Stimulated activated naive B cell treated with anti-CD40 and anti-IgM and Interleukin-4, amounts not matched to agents 10 μg/mL and 1 μg/mL and 100 μg/mL, for 72 hours (primary cell): ENCODE measurements at regions not wholly inside any gene's neighbourhood (a gene's known extent, or its start where the extent isn't known, plus 50 kb on each side); places are given as distances from the start of the nearest gene placed in this dataset.
A peak's percentile ranks its signal among the peaks of the same experiment; 100 is the strongest.

Experiments
- ATAC-seq, 2 donors: fragments of 150-1000 bp; cut with Tn5 transposase; replicated peaks; 2 replicates each; pipeline ENCODE4 v1.10.0; 2021; ENCODE audit warnings: moderate library complexity in 1 of 2
- DNase-seq: peaks from one replicate; pipeline ENCODE4 v3.0.0; 2021
- H3K27ac Mint-ChIP-seq: one replicate; pipeline ENCODE4 v1.8.0; 2022; ENCODE audit warnings: mild to moderate bottlenecking, mixed read lengths
- H3K27me3 Mint-ChIP-seq, 2 donors: one replicate each; pipeline ENCODE4 v1.8.0; 2022; ENCODE audit warnings: mixed read lengths in 2 of 2
- H3K36me3 Mint-ChIP-seq, 2 donors: one replicate each; pipeline ENCODE4 v1.8.0; 2022; ENCODE audit warnings: mixed read lengths in 2 of 2, mild to moderate bottlenecking in 1 of 2
- H3K4me1 Mint-ChIP-seq, 2 donors: one replicate each; pipeline ENCODE4 v1.8.0; 2022; ENCODE audit warnings: mixed read lengths in 2 of 2, mild to moderate bottlenecking in 1 of 2
- H3K4me3 Mint-ChIP-seq, 2 donors: one replicate each; pipeline ENCODE4 v1.8.0; 2022; ENCODE audit warnings: mild to moderate bottlenecking in 2 of 2, mixed read lengths in 2 of 2, moderate library complexity in 1 of 2
- H3K9me3 Mint-ChIP-seq, 2 donors: one replicate each; pipeline ENCODE4 v1.8.0; 2022; ENCODE audit warnings: mixed read lengths in 2 of 2, mild to moderate bottlenecking in 1 of 2

DNA sequence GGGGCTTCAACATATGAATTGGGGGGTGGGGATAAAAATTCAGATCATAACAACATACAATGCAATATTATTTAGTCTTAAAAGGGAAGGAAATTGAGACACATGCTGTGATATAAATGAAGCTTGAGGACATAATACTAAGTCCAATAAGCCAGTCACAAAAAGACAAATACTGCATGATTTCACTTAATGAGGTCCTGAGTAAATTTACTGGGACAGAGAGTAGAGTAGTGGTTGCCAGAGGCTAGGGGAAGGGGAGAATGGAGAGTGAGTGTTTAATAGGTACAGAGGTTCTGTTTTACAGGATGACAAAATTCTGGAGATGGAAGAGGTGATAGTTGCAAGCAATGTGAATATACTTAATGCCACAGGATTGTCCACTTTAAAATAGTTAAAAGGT, 89.2 kb upstream of the RAPGEF2 start:
- H3K9me3 Mint-ChIP-seq, result no peaks in the 10 kb centered on the region
- H3K36me3 Mint-ChIP-seq, result no peaks in the 10 kb centered on the region
- H3K27ac Mint-ChIP-seq, result no peak overlapping the region
- no peak for DNase-seq
- H3K27me3 Mint-ChIP-seq, result peaks cover 5 to 12% of the 10 kb centered on the region in 2 donors
- no peak overlapping the region for H3K4me3 Mint-ChIP-seq
- peaks cover 19 to 24% of the 10 kb centered on the region in 2 donors for H3K4me1 Mint-ChIP-seq
- ATAC-seq, result no peak

DNA sequence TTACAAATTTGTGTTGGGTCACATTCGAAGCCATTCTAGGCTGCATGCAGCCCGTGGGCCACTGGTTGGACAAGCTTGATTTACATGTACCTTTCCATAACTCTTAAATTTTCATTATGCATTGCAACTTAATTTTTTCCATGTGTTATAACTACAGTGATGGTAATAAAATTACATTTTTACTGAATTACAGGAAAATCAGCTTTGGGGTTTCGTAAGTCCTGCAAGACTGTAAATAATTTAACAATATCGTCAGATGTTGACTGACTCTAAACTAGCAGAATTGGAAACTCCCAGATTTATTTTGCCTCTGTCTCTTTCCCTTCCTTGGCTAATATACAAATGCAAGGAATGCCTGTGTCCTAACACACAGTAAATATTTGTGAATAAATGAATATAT, 88.0 kb upstream of the RAPGEF2 start:
- ATAC-seq (no peak), DNase-seq (no peak)
- H3K9me3 Mint-ChIP-seq, result no peaks in the 10 kb centered on the region
- H3K36me3 Mint-ChIP-seq, result no peaks in the 10 kb centered on the region
- H3K27ac Mint-ChIP-seq, result no peak overlapping the region
- peaks cover 19 to 24% of the 10 kb centered on the region in 2 donors for H3K4me1 Mint-ChIP-seq
- peaks cover 11 to 21% of the 10 kb centered on the region in 2 donors for H3K27me3 Mint-ChIP-seq
- no peak overlapping the region for H3K4me3 Mint-ChIP-seq

DNA sequence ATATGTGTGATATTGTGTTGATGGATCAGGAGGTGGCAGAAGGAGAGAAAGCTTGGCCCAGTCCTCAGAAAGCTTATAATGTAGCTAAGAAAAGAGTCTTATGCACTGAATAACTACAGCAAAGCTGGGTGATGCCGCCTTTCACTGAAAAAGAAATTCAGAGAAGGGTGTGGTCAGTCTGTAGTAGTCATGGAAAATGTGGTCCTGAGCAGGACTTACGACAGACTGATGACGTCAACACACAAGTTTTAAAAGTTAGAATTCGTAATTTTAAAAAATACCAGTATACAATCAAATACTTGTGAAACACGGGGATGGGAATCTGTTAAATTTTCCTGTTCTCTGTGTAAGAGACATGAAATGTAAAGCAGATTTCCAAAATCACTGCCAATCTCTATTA, 87.0 kb upstream of the RAPGEF2 start:
- H3K4me1 Mint-ChIP-seq, result peaks cover 19 to 24% of the 10 kb centered on the region in 2 donors
- no peak for DNase-seq
- no peak overlapping the region for H3K4me3 Mint-ChIP-seq

DNA sequence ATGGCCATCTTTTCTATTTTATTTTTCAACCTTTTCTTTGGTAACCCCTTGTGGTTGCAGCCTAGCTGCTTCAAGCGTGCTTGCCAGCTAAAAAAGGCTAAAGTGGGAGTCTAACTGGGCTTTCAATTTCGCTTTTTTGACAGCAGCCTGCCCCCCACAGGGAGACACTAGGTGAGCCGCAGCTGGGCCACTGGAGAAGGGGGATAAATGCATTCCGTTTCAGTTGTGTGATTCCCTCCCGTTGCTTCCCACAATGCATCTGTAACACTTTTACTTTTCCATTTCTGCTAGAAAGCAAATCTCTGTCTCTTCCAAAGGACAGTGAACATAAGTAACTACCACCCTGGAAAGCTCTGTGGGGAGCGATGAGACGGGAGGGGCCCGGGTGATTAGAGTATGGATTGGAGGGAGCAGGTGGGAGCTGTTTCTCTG, 86.3 kb upstream of the RAPGEF2 start:
- H3K9me3 Mint-ChIP-seq, result no peaks in the 10 kb centered on the region

More for the DNA sequence above, 87.0 kb upstream of the RAPGEF2 start:
- Mint-ChIP-seq H3K27me3 (peaks cover 17 to 21% of the 10 kb centered on the region in 2 donors), H3K27ac (no peak overlapping the region), H3K9me3 (no peaks in the 10 kb centered on the region), H3K36me3 (no peaks in the 10 kb centered on the region)
- ATAC-seq, result no peak

DNA sequence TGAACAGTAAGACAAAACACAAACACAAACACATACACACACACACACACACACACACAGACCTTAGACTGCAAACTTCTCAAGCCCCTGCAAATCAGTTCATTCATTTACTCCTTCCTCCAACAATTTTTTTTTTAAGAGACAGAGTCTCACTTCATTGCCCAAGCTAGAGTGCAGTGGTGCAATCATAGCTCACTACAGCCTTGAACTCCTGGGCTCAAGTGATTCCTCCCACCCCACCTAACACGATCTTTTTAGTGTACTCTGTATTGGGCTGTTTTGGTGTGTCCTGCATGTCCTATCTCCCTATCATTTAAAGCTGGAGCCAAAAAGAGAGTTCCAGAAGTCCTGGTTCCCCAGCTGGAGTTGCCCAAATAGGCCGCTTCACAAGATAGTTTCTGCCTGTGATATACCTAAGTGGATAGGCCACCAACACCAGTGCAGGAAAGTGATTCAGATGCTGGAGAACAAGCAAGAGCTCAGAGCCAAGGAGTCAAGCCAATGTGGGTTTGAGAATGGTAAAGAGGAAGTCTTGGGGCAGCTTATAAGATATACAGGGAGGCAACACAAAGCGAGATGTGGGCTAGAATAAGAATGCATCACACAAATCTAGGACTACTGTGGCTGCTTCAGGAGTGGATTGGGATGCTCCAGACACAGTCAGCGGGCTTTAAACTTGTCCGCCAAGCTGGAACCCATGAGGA, 85.4 kb upstream of the RAPGEF2 start:
- DNase-seq, result no peak
- Mint-ChIP-seq H3K4me1 (peaks cover 19 to 24% of the 10 kb centered on the region in 2 donors), H3K4me3 (no peak overlapping the region), H3K36me3 (no peaks in the 10 kb centered on the region), H3K9me3 (no peaks in the 10 kb centered on the region), H3K27me3 (peaks cover 20 to 23% of the 10 kb centered on the region in 2 donors), H3K27ac (no peak overlapping the region)
- peak; percentile 67 to 72 for ATAC-seq

More for the DNA sequence above, 86.3 kb upstream of the RAPGEF2 start:
- Mint-ChIP-seq H3K4me3 (no peak overlapping the region), H3K4me1 (peaks cover 19 to 24% of the 10 kb centered on the region in 2 donors), H3K27ac (no peak overlapping the region), H3K36me3 (no peaks in the 10 kb centered on the region), H3K27me3 (peaks cover 20% of the 10 kb centered on the region in 2 donors)
- ATAC-seq (no peak), DNase-seq (no peak)

DNA sequence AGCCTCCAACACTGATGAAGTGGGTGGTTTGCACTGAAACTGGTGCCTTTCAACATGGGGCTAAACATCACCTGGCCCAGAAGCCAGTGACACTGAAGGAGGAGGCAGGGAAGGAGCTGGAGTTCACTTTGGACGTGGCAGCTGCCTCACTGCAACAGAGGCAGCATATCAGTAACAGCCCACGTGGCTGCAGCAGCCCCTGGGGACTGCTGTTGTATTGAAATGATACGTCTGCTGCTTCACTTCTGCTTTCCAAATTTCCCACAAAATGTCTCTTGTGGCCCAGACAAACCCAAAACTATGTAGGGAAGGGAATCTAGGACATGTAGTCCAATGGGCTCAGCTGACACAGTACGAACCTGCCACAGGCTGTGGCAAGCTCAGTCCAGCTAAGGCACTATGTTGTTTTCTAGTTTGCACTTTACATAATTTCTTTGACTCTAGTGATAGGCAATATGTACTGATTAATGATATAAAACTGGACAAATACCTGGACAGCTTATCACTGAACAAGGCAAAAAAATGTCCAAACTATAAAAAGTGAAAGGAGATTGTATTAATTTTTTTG, 84.7 kb upstream of the RAPGEF2 start:
- Mint-ChIP-seq H3K4me3 (peak overlapping the region in 1 of 2 donors; percentile 29), H3K9me3 (no peaks in the 10 kb centered on the region), H3K36me3 (no peaks in the 10 kb centered on the region), H3K27ac (no peak overlapping the region), H3K27me3 (peaks cover 20 to 25% of the 10 kb centered on the region in 2 donors), H3K4me1 (peaks cover 19 to 24% of the 10 kb centered on the region in 2 donors)
- ATAC-seq (peak; percentile 99), DNase-seq (peak; percentile 69)

DNA sequence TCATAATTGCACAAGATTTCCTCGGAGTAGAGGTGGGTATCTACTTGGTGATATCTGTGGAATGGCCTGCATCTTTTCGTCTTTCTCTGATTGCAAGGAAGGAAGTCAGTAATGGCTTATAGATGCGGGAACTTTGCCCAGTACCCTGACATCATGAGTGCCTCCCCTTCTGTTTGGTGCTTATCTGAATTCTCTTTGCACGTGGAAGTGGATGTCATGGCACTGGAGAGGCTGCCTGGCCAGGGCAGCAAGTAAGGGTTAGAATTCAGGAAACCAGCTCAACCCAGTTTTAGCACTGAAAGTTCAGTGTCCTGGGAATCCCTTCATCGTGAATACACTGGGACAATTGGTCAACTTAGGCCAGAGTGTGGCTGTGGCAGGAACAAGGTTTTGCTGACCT, 83.5 kb upstream of the RAPGEF2 start:
- no peak for ATAC-seq
- no peaks in the 10 kb centered on the region for H3K9me3 Mint-ChIP-seq
- H3K4me1 Mint-ChIP-seq, result peaks cover 19 to 24% of the 10 kb centered on the region in 2 donors
- H3K27me3 Mint-ChIP-seq, result peaks cover 19 to 20% of the 10 kb centered on the region in 2 donors
- DNase-seq, result no peak
- H3K27ac Mint-ChIP-seq, result no peak overlapping the region
- no peak overlapping the region for H3K4me3 Mint-ChIP-seq
- H3K36me3 Mint-ChIP-seq, result no peaks in the 10 kb centered on the region

DNA sequence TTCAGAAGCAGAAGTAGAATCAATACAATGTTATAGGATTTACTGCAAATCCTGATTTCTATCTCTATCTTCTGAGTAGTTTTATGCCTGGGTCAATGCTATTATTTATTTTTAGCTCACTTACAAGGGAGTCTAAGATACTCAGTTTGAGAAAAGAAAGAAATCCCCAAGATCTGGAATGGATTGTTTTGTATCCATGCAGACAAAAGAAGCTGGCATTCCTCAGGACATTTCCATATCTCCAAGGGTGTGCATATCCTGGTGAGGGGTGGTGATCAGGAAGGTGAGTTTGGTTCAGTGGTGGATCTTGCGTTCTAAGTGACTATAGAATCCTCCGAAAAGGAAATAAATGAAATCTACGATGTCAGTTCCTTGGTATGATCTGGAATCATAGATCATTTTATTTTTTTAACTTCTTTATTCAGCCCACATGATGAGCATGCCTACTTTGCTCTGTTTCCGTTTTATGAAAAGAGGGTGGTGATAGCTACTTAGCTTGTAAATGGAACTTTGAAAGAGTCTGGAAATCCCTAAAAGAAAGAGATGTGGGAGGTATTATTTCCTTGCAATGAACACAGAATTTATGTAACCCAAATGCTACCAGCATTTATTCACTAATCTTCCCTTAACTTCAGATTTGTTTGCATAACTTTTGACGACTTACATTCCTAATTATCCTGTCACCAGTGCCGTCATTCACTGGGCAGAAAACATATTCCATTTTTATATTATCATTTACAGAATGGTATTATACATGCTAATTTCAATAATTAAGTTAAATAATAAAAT, 81.1 kb upstream of the RAPGEF2 start:
- Mint-ChIP-seq H3K9me3 (no peaks in the 10 kb centered on the region), H3K4me3 (no peak overlapping the region), H3K36me3 (no peaks in the 10 kb centered on the region), H3K27ac (peak overlapping the region; percentile 9), H3K27me3 (peaks cover 20 to 24% of the 10 kb centered on the region in 2 donors), H3K4me1 (peaks cover 18 to 19% of the 10 kb centered on the region in 2 donors)
- no peak for DNase-seq
- no peak for ATAC-seq

DNA sequence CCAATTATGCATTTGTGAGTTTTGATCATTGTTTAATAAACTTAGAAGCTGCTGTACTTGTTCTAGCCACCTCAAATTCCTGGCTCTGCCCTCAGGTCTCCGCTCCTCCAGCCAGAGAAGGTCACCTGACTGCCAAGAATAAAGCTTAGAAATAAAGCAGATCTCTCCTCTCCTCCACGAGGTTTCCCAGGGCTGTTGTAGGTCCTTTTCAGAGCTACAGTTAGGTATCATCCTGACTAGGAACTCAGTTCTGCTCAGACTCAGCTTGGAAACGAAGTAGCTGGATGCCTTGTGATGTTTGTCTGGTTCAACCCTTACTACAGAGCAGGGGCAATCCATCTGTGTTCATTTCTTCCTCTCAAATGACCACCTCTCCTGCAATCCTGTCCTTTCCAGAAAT, 79.1 kb upstream of the RAPGEF2 start:
- Mint-ChIP-seq H3K4me3 (no peak overlapping the region), H3K36me3 (no peaks in the 10 kb centered on the region), H3K9me3 (no peaks in the 10 kb centered on the region), H3K4me1 (peaks cover 0 to 2% of the 10 kb centered on the region in 2 donors), H3K27me3 (peaks cover 20 to 24% of the 10 kb centered on the region in 2 donors), H3K27ac (no peak overlapping the region)
- DNase-seq (no peak), ATAC-seq (no peak)

DNA sequence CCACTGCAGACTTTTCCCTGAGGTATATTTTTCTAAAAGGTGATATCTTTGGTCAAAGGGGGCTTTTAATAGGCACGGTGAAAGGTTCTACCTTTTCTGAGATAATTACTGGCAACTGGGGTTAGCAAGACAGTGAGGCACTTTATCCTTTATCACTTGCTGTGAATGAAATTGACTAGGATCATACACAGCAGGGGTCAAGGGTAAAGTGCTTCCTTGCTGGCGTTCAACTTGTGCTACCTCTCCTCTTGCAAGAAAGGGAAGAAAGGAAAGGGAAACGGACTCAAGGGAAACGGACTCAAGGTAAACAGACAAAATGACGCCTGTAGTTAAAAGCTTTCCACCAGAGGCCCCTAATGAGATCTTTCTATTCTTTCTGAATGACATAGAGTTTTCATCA, 78.6 kb upstream of the RAPGEF2 start:
- Mint-ChIP-seq H3K36me3 (no peaks in the 10 kb centered on the region), H3K27ac (no peak overlapping the region), H3K27me3 (peaks cover 17 to 23% of the 10 kb centered on the region in 2 donors), H3K9me3 (no peaks in the 10 kb centered on the region), H3K4me3 (no peak overlapping the region), H3K4me1 (peaks cover 0 to 2% of the 10 kb centered on the region in 2 donors)
- DNase-seq (no peak), ATAC-seq (no peak)

DNA sequence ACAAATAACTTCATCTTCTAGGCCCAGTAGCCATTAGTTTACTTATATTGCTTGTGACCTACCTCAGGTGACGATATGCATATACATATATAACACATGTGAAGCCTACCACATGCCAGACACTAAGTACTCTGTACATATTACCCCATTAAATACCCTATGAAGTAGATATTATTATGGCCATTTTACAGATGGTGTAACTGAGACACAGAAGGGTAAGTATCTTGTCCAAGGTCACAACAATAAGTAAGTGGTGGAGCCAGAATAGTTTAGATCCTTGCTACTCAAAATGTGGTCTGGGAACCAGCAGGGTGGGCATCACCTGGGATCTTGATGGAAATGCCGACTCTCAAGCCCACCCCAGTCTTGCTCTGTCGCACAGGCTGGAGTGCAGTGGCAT, 78.1 kb upstream of the RAPGEF2 start:
- no peaks in the 10 kb centered on the region for H3K36me3 Mint-ChIP-seq
- no peak for ATAC-seq
- peaks cover 0 to 2% of the 10 kb centered on the region in 2 donors for H3K4me1 Mint-ChIP-seq

DNA sequence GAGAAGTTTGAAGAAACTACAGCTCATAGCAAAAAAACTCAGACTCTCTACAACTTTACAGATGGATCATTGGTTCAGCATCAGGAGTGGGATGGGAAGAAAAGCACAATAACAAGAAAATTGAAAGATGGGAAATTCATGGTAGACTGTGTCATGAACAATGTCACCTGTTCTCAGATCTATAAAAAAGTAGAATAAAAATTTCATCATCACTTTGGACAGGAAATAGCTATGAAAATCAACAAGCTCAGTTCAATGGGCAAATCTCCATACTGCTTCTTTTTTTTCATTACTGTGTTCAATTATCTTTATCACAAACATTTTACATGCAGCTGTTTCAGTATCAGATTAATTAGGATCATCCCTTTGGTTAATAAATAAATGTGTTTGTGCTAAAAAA, 76.5 kb upstream of the RAPGEF2 start:
- Mint-ChIP-seq H3K4me3 (no peak overlapping the region), H3K27ac (no peak overlapping the region), H3K36me3 (no peaks in the 10 kb centered on the region), H3K27me3 (peaks cover 4 to 12% of the 10 kb centered on the region in 2 donors), H3K4me1 (peaks cover 0 to 2% of the 10 kb centered on the region in 2 donors), H3K9me3 (no peaks in the 10 kb centered on the region)
- no peak for ATAC-seq
- no peak for DNase-seq

More for the DNA sequence above, 78.1 kb upstream of the RAPGEF2 start:
- Mint-ChIP-seq H3K4me3 (no peak overlapping the region), H3K27me3 (peaks cover 11 to 18% of the 10 kb centered on the region in 2 donors), H3K9me3 (no peaks in the 10 kb centered on the region), H3K27ac (no peak overlapping the region)
- DNase-seq, result no peak

DNA sequence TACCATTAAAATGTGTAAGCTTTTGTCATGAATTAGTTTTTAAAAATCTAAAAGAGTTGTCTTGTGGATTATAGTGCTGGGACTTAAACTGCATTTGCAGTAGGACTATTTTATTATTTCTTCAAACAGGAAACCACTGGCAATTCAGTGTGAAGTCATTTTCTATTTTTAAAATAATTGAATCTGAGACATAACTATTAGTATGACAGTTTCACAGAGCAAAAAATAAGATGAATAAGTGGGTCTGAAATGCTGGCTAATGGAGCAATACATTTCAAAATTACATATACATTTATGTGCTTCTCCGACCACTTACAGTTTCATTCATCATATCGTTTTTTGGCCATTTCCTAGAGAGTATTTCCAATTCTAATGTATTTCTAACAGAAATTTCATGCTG, 75.3 kb upstream of the RAPGEF2 start:
- H3K27ac Mint-ChIP-seq, result no peak overlapping the region
- H3K27me3 Mint-ChIP-seq, result peaks cover 8 to 15% of the 10 kb centered on the region in 2 donors
- no peak for DNase-seq
- no peak for ATAC-seq
- H3K9me3 Mint-ChIP-seq, result no peaks in the 10 kb centered on the region
- H3K36me3 Mint-ChIP-seq, result no peaks in the 10 kb centered on the region
- no peak overlapping the region for H3K4me3 Mint-ChIP-seq
- peaks cover 0 to 2% of the 10 kb centered on the region in 2 donors for H3K4me1 Mint-ChIP-seq

DNA sequence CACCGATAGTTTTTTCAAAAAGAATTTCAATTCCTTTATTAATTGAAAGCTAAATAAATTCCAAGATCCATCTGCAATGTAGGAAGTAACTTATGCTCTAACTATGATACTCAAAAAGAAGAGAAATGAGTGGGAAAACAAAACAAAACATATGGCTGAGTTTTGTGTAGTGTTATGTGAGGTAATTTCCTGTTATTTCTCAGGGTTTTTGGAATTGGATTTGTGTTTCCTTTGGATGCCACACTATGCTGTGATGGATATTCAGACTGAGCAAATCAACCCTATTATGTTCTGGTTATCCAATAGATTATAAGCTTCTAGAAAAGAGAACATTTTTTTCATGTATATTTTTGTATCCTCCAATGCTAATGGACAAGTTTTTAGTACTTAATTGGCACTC, 73.4 kb upstream of the RAPGEF2 start:
- no peak for ATAC-seq

More for the DNA sequence above, 73.4 kb upstream of the RAPGEF2 start:
- no peaks in the 10 kb centered on the region for H3K9me3 Mint-ChIP-seq
- H3K4me3 Mint-ChIP-seq, result no peak overlapping the region
- H3K4me1 Mint-ChIP-seq, result peaks cover 0 to 2% of the 10 kb centered on the region in 2 donors
- no peaks in the 10 kb centered on the region for H3K36me3 Mint-ChIP-seq
- no peak for DNase-seq
- peaks cover 14 to 20% of the 10 kb centered on the region in 2 donors for H3K27me3 Mint-ChIP-seq
- H3K27ac Mint-ChIP-seq, result no peak overlapping the region
